ENCODE measurements at regions not wholly inside any gene's neighbourhood (a gene's known extent, or its start where the extent isn't known, plus 50 kb on each side); places are given as distances from the start of the nearest gene placed in this dataset.

- POLR2A ChIA-PET, result no interaction called here
- CTCF ChIA-PET, result no interaction called here
- Mint-ChIP-seq H3K36me3 (ENCODE audit: insufficient read depth, unreplicated experiment) (no peaks in the 10 kb centered on the region), H3K9me3 (ENCODE audit: unreplicated experiment) (peaks cover 8% of the 10 kb centered on the region), H3K27ac (ENCODE audit: low read depth, unreplicated experiment) (no peak overlapping the region), H3K27me3 (ENCODE audit: insufficient read depth, unreplicated experiment) (no peaks in the 10 kb centered on the region), H3K4me3 (ENCODE audit: unreplicated experiment) (no peak overlapping the region), H3K4me1 (ENCODE audit: insufficient read depth, unreplicated experiment) (no peaks in the 10 kb centered on the region)
- no peak for TF ChIP-seq CTCF (IDR thresholded peaks at IDR 0.05; ENCODE audit: unreplicated experiment)
- DNase-seq (ENCODE audit: unreplicated experiment), result no peak
- intact Hi-C loops (cut with micrococcal nuclease), result loop anchor here (10.0 kb wide), 1 partner anchor 63 kb away; no protein-coding TSS in a partner anchor
- no TSS peak for BruUV-seq (replicated peaks)
Observed at GRCh38 chr3:99211309-99211708, 309.8 kb upstream of the DCBLD2 start.

- BruUV-seq (replicated peaks), result no TSS peak
- H3K4me1 Mint-ChIP-seq (ENCODE audit: insufficient read depth, unreplicated experiment), result no peaks in the 10 kb centered on the region
- no peak for DNase-seq (ENCODE audit: unreplicated experiment)
- H3K36me3 Mint-ChIP-seq (ENCODE audit: insufficient read depth, unreplicated experiment), result no peaks in the 10 kb centered on the region
- no peak overlapping the region for H3K4me3 Mint-ChIP-seq (ENCODE audit: unreplicated experiment)
- POLR2A ChIA-PET, result no interaction called here
- H3K9me3 Mint-ChIP-seq (ENCODE audit: unreplicated experiment), result peaks cover 10% of the 10 kb centered on the region
- H3K27ac Mint-ChIP-seq (ENCODE audit: low read depth, unreplicated experiment), result no peak overlapping the region
- H3K27me3 Mint-ChIP-seq (ENCODE audit: insufficient read depth, unreplicated experiment), result no peaks in the 10 kb centered on the region
- CTCF ChIA-PET, result interaction anchor here (0.6 to 3.5 kb wide), 2 partner anchors 10 to 26 kb away, joined by 3 to 22 read pairs; no protein-coding TSS in a partner anchor
- intact Hi-C loops (cut with micrococcal nuclease), result no loop called here
- TF ChIP-seq CTCF (IDR thresholded peaks at IDR 0.05; ENCODE audit: unreplicated experiment), result no peak
Observed at GRCh38 chr3:99199021-99199420, 297.5 kb upstream of the DCBLD2 start.

- Mint-ChIP-seq H3K4me1 (ENCODE audit: insufficient read depth, unreplicated experiment) (no peaks in the 10 kb centered on the region), H3K9me3 (ENCODE audit: unreplicated experiment) (peaks cover 29% of the 10 kb centered on the region), H3K27me3 (ENCODE audit: insufficient read depth, unreplicated experiment) (no peaks in the 10 kb centered on the region), H3K4me3 (ENCODE audit: unreplicated experiment) (no peak overlapping the region), H3K27ac (ENCODE audit: low read depth, unreplicated experiment) (no peak overlapping the region), H3K36me3 (ENCODE audit: insufficient read depth, unreplicated experiment) (no peaks in the 10 kb centered on the region)
- POLR2A ChIA-PET, result no interaction called here
- BruUV-seq (replicated peaks), result no TSS peak
- CTCF ChIA-PET, result interaction anchor here (0.6 to 1.1 kb wide), 3 partner anchors 10 to 491 kb away, joined by 3 to 6 read pairs (median 4); no protein-coding TSS in a partner anchor
- intact Hi-C loops (cut with micrococcal nuclease), result no loop called here
- DNase-seq (ENCODE audit: unreplicated experiment), result no peak
- TF ChIP-seq CTCF (IDR thresholded peaks at IDR 0.05; ENCODE audit: unreplicated experiment), result no peak
Observed at GRCh38 chr3:99191186-99191585, 289.7 kb upstream of the DCBLD2 start.

GRCh38 chr3:99188936-99189335, 287.4 kb upstream of the DCBLD2 start:
- ChIA-PET POLR2A (interaction anchor here (1.3 kb wide), 1 partner anchor 11 kb away, joined by 3 read pairs; no protein-coding TSS in a partner anchor), CTCF (interaction anchor here (0.6 kb wide), 1 partner anchor 10 kb away, joined by 3 read pairs; no protein-coding TSS in a partner anchor)
- Mint-ChIP-seq H3K4me3 (ENCODE audit: unreplicated experiment) (no peak overlapping the region), H3K27me3 (ENCODE audit: insufficient read depth, unreplicated experiment) (no peaks in the 10 kb centered on the region), H3K9me3 (ENCODE audit: unreplicated experiment) (peaks cover 18% of the 10 kb centered on the region), H3K36me3 (ENCODE audit: insufficient read depth, unreplicated experiment) (no peaks in the 10 kb centered on the region), H3K27ac (ENCODE audit: low read depth, unreplicated experiment) (no peak overlapping the region), H3K4me1 (ENCODE audit: insufficient read depth, unreplicated experiment) (no peaks in the 10 kb centered on the region)
- intact Hi-C loops (cut with micrococcal nuclease), result no loop called here
- no peak for DNase-seq (ENCODE audit: unreplicated experiment)
- TF ChIP-seq CTCF (IDR thresholded peaks at IDR 0.05; ENCODE audit: unreplicated experiment), result no peak
- BruUV-seq (replicated peaks), result no TSS peak

Data from MCF 10A (cell line).